ENCODE measurements at regions not wholly inside any gene's neighbourhood (a gene's known extent, or its start where the extent isn't known, plus 50 kb on each side); places are given as distances from the start of the nearest gene placed in this dataset.

GRCh38 chr20:40538131-40538530 lies 150.9 kb downstream of the MAFB start:
- no peak for DNase-seq

- DNase-seq, result no peak
These were observed 152.2 kb downstream of the MAFB start for GRCh38 chr20:40536808-40537207.

GRCh38 chr20:40535816-40536215 lies 153.2 kb downstream of the MAFB start:
- no peak for DNase-seq

- DNase-seq, result no peak
These were observed 156.9 kb downstream of the MAFB start for GRCh38 chr20:40532103-40532502.

- DNase-seq, result no peak
These were observed 163.7 kb downstream of the MAFB start for GRCh38 chr20:40525351-40525750.

GRCh38 chr20:40524071-40524470 lies 165.0 kb downstream of the MAFB start:
- no peak for DNase-seq

- no peak for DNase-seq
These were observed 166.6 kb downstream of the MAFB start for GRCh38 chr20:40522405-40522804.

GRCh38 chr20:40521962-40522361 lies 167.1 kb downstream of the MAFB start:
- no peak for DNase-seq

- DNase-seq, result no peak
These were observed 169.1 kb downstream of the MAFB start for GRCh38 chr20:40519918-40520317.

GRCh38 chr20:40512994-40513393 lies 176.0 kb downstream of the MAFB start:
- no peak for DNase-seq

GRCh38 chr20:40512591-40512990 lies 176.4 kb downstream of the MAFB start:
- DNase-seq, result no peak

- no peak for DNase-seq
These were observed 177.6 kb downstream of the MAFB start for GRCh38 chr20:40511478-40511877.

- DNase-seq, result no peak
These were observed 178.4 kb downstream of the MAFB start for GRCh38 chr20:40510622-40511021.

GRCh38 chr20:40508821-40509220 lies 180.2 kb downstream of the MAFB start:
- DNase-seq, result no peak

- DNase-seq, result peak; percentile 91
These were observed 182.5 kb downstream of the MAFB start for GRCh38 chr20:40506537-40506939.

- no peak for DNase-seq
These were observed 185.9 kb downstream of the MAFB start for GRCh38 chr20:40503119-40503518.

GRCh38 chr20:40502576-40502975 lies 186.5 kb downstream of the MAFB start:
- DNase-seq, result no peak

GRCh38 chr20:40499391-40499790 lies 189.6 kb downstream of the MAFB start:
- no peak for DNase-seq

- no peak for DNase-seq
These were observed 190.9 kb downstream of the MAFB start for GRCh38 chr20:40497899-40498691.

GRCh38 chr20:40495956-40496355 lies 193.1 kb downstream of the MAFB start:
- no peak for DNase-seq

- DNase-seq, result no peak
These were observed 194.8 kb downstream of the MAFB start for GRCh38 chr20:40494248-40494647.

GRCh38 chr20:40493549-40493948 lies 195.5 kb downstream of the MAFB start:
- peak; percentile 62 for DNase-seq

GRCh38 chr20:40493071-40493470 lies 196.0 kb downstream of the MAFB start:
- no peak for DNase-seq

GRCh38 chr20:40491009-40491590 lies 197.9 kb downstream of the MAFB start:
- DNase-seq, result no peak

- peak; percentile 85 for DNase-seq
These were observed 199.2 kb downstream of the MAFB start for GRCh38 chr20:40489886-40490285.
